ENCODE measurements at regions not wholly inside any gene's neighbourhood (a gene's known extent, or its start where the extent isn't known, plus 50 kb on each side); places are given as distances from the start of the nearest gene placed in this dataset.

DNA sequence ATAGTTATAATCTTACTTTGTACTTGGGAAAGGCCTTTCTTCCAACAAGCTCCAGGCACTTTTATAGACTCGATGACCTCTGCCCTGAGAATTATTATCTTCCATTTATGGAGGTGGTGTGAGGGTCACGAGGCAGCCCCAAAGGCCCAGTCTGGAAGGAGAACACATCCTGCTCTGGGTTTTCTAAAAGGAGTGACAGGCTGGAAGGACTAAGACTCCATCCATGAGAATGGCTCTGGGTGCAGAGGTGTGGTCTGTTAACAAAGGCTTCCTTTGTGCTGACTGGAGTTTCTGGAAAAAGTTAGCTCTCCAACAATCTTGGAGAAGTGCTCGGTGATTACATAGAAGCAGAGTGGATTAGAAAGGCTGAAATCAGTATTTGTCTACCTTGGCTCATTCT lies 74.7 kb upstream of the SESN3 start:
- no peak overlapping the region for H2BK5ac ChIP-seq (ENCODE audit: low read depth, low read length, poor library complexity, severe bottlenecking)
- H2BK15ac ChIP-seq (ENCODE audit: low read depth, low read length), result no peak overlapping the region
- H4K20me1 ChIP-seq (ENCODE audit: insufficient read depth, low read length), result no peaks in the 10 kb centered on the region
- H3K79me1 ChIP-seq (ENCODE audit: low read depth in 1 of 2, low read length in 2 of 2), result no peaks in the 10 kb centered on the region
- no peak overlapping the region for H4K8ac ChIP-seq (ENCODE audit: low read depth in 2 of 2, low read length in 2 of 2)
- ChIA-PET POLR2A (ENCODE audit: unreplicated experiment) (no interaction called here), CTCF (no interaction called here)
- H3K9ac ChIP-seq (ENCODE audit: low read depth, low read length), result no peak overlapping the region
- H2AK9ac ChIP-seq (replicated peaks; ENCODE audit: low read depth, low read length, poor library complexity), result no peak overlapping the region
- no peaks in the 10 kb centered on the region for H3K9me3 ChIP-seq (ENCODE audit: control insufficient read depth, insufficient read depth, low read length)
- no peak overlapping the region for H3K4me3 ChIP-seq (ENCODE audit: insufficient read depth, low read depth, low read length)
- H3K4ac ChIP-seq (ENCODE audit: low read depth, low read length), result no peak overlapping the region
- H3K18ac ChIP-seq (ENCODE audit: low read depth, low read length), result no peak overlapping the region
- no CpG with 5 or more reads among the region's 3 CpGs for WGBS, 2 experiments (ENCODE audit: extremely low coverage in 2 of 2, insufficient read length in 1 of 2)
- H2BK120ac ChIP-seq (ENCODE audit: low read depth, low read length), result no peak overlapping the region
- H3K4me2 ChIP-seq (ENCODE audit: low read depth, low read length), result no peak overlapping the region
- no peak overlapping the region for H3K23ac ChIP-seq (ENCODE audit: low read depth, low read length)
- dilution Hi-C loops (cut with HindIII; ENCODE audit: low sequenced_read_pairs, unreplicated experiment) (no loop called here), intact Hi-C loops (cut with micrococcal nuclease) (no loop called here), in situ Hi-C loops (cut with MboI; ENCODE audit: low sequenced_read_pairs) (no loop called here)
- no peak overlapping the region for H3K14ac ChIP-seq (replicated peaks; ENCODE audit: low read depth, low read length)
- BruUV-seq (replicated peaks), result no TSS peak
- H3K27ac ChIP-seq (ENCODE audit: insufficient read depth, low read length), result no peak overlapping the region
- no peaks in the 10 kb centered on the region for H3K9me1 ChIP-seq (ENCODE audit: insufficient read depth, low read length)
- H3K4me1 ChIP-seq (ENCODE audit: control insufficient read depth, insufficient read depth, low read length), result no peaks in the 10 kb centered on the region
- no peak overlapping the region for H2AFZ ChIP-seq (replicated peaks; ENCODE audit: low read length, poor library complexity)
- peaks cover 2% of the 10 kb centered on the region; the same call in 1 of the 2 replicates for H3K27me3 ChIP-seq (ENCODE audit: control insufficient read depth, insufficient read depth, low read length)
- DNase-seq (no peak), ATAC-seq (ENCODE audit: low read depth) (no peak)
- H3K56ac ChIP-seq (ENCODE audit: extremely low read depth, insufficient read depth, low read length), result no peak overlapping the region
- no peak overlapping the region for H2BK20ac ChIP-seq (ENCODE audit: low read depth, low read length)
- H4K91ac ChIP-seq (ENCODE audit: insufficient read depth, low read depth, low read length), result no peak overlapping the region
- TF ChIP-seq NFE2L2 (IDR thresholded peaks at IDR 0.05; ENCODE audit: low read depth, low read length), result no peak
- TF ChIP-seq POLR2A (IDR thresholded peaks at IDR 0.05; ENCODE audit: low read depth, low read length), result no peak
- no peak for TF ChIP-seq BHLHE40 (IDR thresholded peaks at IDR 0.05; ENCODE audit: low read depth, low read length)
- no peak for TF ChIP-seq RCOR1 (IDR thresholded peaks at IDR 0.05; ENCODE audit: insufficient replicate concordance, low read length)
- TF ChIP-seq CEBPB (IDR thresholded peaks at IDR 0.05; ENCODE audit: low read depth, low read length), result no peak
- no peak for TF ChIP-seq FOS (IDR thresholded peaks at IDR 0.05; ENCODE audit: low read depth, low read length)
- no peak for TF ChIP-seq MAZ (IDR thresholded peaks at IDR 0.05; ENCODE audit: borderline replicate concordance, low read depth, low read length)
- no peak for TF ChIP-seq CTCF (conservative IDR thresholded peaks at IDR 0.05; ENCODE audit: low read depth, low read length)
- TF ChIP-seq MXI1 (IDR thresholded peaks at IDR 0.05; ENCODE audit: borderline replicate concordance, low read depth, low read length), result no peak
- TF ChIP-seq, protein P1, sequence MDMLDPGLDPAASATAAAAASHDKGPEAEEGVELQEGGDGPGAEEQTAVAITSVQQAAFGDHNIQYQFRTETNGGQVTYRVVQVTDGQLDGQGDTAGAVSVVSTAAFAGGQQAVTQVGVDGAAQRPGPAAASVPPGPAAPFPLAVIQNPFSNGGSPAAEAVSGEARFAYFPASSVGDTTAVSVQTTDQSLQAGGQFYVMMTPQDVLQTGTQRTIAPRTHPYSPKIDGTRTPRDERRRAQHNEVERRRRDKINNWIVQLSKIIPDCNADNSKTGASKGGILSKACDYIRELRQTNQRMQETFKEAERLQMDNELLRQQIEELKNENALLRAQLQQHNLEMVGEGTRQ (IDR thresholded peaks at IDR 0.05; ENCODE audit: low read depth, low read length), result no peak
- no peak for TF ChIP-seq MAFK (IDR thresholded peaks at IDR 0.05; ENCODE audit: low read depth, low read length)
- no peak for TF ChIP-seq CHD1 (IDR thresholded peaks at IDR 0.05; ENCODE audit: low read depth, low read length)
- no peak for TF ChIP-seq RAD21 (IDR thresholded peaks at IDR 0.05; ENCODE audit: low read length)
- TF ChIP-seq, protein P2, sequence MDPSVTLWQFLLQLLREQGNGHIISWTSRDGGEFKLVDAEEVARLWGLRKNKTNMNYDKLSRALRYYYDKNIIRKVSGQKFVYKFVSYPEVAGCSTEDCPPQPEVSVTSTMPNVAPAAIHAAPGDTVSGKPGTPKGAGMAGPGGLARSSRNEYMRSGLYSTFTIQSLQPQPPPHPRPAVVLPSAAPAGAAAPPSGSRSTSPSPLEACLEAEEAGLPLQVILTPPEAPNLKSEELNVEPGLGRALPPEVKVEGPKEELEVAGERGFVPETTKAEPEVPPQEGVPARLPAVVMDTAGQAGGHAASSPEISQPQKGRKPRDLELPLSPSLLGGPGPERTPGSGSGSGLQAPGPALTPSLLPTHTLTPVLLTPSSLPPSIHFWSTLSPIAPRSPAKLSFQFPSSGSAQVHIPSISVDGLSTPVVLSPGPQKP (IDR thresholded peaks at IDR 0.05; ENCODE audit: borderline replicate concordance, low read depth, low read length), result no peak
- no peak for TF ChIP-seq SMC3 (IDR thresholded peaks at IDR 0.05; ENCODE audit: low read depth, low read length)
- no peak for TF ChIP-seq RFX5 (IDR thresholded peaks at IDR 0.05; ENCODE audit: low read depth, low read length)
- H2AK5ac ChIP-seq (ENCODE audit: low read depth, low read length), result no peak overlapping the region
- H3K36me3 ChIP-seq (ENCODE audit: control insufficient read depth, insufficient read depth, low read length), result no peaks in the 10 kb centered on the region
- no peak overlapping the region for H4K5ac ChIP-seq (ENCODE audit: low read depth, low read length)

Data from IMR-90 (cell line).